ENCODE measurements at regions not wholly inside any gene's neighbourhood (a gene's known extent, or its start where the extent isn't known, plus 50 kb on each side); places are given as distances from the start of the nearest gene placed in this dataset.

DNA sequence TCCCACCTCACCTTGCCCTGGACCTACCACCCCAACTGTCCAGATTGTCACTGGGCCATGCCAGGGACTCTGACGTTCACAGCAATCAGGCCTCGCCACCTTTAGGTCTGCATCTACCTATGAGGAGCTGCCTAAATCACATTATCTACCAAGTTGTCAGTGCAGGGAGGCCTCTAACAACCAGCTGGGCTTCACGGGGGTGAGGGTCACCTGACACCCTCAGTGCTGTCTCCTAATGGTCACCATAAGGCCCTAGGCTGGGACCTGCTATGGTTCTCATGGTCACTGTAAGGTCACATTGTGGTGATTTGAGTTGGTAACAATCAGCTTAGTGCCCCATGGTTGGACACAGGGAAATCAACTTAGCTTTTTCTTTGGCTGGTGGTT, 119.2 kb upstream of the CXCL14 start:
- ATAC-seq: no peak

DNA sequence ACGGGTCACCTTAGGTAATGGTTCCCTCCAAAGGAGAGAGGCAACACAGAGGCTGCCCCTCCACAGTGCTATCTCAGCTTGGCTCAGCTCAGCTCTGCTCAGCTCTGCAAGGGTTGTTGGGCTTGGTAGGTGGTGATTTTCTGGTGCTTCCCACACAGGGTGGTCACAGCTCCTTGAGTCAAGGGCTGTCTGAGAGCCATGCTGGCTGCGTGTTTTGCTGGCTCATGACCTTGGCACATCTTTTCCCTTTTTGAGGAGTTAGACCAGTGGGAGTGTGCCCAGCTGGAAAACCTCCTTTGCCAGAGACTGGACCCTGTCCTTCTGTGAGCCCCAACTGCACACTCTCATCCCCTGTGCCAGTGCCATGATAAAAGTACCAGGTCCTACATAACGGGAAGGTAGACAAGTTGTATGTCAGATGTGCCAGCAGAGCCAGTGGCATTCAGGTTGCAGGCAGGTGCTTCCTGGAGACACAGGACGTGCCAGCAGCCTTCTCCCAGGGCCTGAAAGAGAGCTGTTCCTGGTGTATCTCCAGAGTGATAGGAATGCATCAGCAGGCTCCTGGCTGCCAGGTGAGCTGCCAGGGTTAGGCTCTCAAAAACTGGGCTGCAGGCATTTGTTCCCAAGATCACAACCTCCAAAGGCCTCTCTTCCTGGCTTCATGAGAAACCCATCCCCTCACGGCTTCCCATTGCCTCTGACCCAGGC, 118.6 kb upstream of the CXCL14 start:
- ATAC-seq: no peak

DNA sequence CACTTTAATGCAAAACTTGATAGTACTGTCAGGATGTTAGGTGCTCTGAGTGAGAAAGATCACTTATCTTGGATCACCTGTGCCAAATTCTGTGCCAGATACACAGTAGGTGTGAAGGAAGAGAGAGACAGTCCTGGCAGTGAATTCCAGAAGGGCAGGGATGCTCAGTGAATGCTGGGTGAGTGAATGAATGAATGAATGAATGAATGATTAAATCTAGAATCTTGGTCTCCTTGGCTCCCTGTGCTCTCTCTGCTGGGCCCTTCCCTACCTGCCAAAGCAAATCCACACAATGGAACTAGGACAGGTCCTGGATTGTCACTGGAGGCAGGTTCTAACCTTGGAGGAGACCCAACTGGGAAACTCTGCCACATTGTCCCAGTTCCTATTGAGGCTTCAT, 117.5 kb upstream of the CXCL14 start:
- no peak for ATAC-seq

DNA sequence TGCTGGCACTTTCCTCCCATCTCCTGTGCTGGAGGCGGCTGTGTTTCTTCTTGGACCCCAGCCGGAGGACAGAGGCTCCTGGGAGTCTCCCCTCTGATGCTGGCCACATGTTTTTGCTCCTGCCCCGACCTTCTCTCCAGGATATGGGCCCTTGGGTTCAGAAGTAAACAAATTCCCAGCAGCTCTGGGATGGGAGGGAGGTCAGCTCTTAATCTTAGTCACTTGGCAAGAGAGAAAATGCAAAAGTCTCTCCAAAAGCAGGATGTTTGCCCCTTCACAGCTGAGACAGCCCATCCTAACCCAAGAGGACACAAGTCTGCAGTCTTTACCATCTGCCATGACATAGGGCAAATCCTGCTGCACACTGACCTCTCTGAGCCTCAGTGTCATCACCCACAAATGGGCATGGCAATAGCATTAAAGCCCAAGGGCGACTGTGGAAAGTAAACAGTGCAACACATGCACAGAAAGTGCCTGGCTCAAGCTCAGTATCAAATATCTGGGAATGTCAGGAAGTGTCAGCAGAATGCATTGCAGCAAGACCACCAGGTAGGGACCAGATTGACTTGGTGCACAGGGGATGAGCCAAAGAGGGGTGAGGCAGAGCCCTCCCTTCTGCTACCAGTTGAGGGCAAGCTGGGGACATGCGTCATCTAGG, 117.0 kb upstream of the CXCL14 start:
- no peak for ATAC-seq

DNA sequence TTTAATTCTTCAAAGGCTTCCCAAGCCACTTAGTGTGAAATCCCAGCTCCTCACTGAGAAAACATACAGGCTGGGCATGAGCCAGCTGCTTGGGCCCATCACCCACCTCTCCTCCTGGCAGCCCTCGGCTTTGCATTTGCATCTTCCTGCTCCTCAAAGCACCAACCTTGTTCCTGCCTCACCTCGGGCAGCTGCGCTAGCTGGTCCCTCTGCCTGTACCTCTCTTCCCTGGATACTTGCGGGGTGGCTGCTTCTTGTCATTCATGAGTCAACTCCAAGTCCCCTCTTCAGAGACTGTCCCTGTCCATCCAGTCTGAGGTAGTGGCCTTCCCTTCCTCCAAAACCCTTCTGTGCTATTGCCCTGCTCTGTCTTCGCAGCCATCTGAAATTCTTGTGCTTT, 116.1 kb upstream of the CXCL14 start:
- ATAC-seq: no peak

DNA sequence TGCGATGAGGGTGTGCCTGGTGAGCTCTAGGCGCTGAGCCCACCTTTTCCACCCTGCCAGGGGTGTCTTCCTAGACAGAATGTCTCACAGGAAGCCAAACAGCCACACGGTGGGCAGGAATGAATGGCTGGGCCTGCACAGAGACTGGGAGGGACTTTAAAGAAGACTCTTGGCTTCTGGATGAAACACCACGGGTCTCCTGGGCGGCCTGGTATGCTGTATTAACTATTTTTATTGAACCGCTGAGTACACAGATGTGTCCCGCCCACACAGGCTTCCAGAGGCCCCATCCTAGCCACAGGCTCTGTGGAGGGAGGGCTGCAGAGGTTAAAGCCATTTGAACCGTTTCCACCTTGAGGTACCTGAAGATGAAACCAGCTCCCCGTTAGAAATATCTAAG, 115.2 kb upstream of the CXCL14 start:
- ATAC-seq: no peak

DNA sequence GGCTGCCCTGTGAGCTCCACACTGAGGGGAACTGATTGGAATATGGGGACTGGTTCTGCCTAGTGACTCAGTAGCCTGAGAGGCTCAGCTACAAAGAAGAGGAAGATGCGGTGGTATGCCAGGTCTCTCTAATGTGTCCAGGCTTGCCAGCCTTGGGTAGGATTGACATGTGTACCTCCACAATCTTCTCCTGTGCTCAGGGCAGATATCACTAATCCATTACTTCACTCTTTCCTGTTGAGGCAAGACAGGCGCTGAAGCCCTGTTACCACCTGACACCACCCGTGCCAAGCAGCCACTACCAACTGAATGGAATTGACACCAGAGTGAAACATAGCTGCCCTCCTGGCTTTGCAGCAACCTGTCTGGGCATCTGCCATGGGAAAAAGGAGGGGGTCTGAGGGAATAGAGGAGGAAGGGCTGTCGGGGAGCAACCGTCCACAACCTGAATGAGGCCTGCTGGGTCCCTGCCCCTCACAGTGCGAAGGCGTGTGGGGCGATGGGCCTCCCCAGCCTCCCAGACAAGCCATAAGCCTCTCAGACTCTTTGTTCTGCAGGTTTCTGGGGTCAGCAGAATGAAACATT, 114.7 kb upstream of the CXCL14 start:
- no peak for ATAC-seq

DNA sequence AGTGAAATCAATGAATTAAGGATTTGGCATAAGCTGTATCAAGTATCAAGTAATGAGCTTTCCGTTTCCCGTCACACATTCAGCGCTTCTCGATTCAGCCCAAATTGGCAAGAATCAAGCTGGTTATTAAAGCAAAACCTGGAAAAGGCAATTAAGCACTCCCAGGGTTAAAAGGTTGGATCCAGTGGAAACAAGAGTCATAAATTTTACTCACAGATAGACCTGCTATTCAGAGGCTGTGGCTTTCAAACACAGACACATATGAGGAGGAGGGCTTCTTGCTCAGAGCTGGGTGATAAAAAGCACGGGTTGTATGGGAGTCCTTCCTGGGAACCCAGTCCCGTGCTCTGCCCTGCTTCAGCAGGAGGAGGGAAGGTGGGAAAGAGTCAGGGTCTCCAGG, 112.3 kb upstream of the CXCL14 start:
- ATAC-seq: no peak

DNA sequence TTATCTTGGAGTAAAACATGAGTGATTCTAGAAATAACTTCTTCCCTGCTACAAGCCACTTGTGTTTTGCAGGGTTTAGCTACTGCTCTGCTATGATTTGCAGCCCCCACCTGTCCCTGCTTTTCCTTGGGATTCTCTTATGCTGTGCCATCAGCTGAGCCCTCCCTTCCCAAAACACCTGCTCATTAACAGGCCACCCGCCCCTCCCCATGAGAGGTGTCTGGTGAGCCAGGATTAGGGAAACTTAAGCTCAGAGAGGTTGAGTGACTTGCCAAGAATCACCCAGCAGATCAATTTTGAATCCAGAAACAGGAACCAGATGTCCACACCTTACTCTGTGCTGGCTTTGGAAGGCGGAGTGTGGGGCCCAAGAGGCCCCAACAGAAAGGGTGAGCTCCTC, 111.7 kb upstream of the CXCL14 start:
- ATAC-seq: no peak

DNA sequence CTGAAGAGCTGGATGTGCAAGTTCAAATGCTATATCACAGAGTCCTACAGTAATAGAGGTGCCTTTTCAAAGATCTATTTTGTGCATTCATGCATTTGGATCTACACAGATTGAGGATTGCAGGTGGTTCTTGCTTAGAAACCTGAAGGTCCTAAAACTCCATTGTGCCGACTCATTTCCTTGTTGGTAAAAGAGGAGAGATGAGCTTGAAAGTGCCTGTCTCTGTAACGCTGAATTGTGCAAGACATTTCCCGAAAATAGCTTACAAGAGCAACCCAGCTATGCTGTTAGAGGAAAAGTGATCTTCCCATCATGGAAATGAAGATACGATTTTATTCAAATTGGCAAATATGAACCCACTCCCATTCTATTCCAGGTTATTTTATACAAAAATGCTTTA, 110.7 kb upstream of the CXCL14 start:
- no peak for ATAC-seq

DNA sequence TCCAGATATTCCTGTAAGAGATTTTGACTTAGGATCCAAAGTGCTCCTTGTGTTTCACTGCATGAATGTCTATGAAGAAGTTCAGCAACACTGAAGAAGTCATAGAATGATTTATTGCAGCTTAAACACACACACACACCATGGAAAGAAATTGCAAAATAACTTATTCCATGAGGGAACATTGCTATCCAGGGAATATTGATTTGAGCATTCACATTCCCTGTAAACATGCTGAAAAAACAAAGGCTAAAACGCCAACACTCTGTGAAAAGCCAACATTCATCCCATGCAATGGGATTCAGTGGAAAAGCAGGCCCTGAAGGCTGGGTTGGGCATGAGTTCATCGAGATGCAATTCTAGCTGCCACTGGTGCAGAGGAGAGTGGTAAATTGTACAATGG, 109.6 kb upstream of the CXCL14 start:
- no peak for ATAC-seq

DNA sequence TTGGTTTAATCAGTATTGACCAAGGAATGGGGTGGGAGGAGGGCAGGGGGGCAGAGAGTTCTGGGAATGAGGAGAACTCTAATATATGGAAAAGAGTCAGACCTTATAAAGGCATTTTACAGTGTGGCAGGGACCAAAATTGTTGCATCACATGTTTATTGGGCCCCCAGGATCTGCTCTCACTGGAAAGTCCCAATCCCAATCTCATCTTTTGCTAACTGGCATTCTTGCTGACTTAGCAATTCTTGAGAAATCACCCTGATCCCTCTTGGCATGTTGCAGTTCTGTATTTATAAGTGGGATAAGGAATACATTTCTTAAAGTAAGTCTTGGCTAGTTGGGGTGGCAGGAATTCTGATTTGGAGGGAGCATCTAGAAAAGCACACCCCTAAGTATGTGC, 104.4 kb upstream of the CXCL14 start:
- no peak for ATAC-seq

DNA sequence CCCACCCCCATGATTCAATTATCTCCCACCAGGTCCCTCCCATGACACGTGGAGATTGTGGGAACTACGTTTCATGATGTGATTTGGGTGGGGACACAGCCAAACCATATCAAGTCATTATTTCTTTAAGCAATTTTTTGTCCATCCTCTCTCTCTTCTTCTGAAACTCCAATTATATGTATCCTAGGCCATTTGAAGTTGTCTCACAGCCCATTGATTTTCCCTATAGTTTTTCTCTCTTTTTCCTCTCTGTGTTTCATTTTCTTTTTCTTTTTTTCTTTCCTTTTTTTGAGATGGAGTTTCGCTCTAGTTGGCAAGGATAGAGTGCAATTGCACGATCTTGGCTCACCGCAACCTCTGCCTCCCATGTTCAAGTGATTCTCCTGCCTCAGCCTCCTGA, 101.9 kb upstream of the CXCL14 start:
- ATAC-seq: no peak

DNA sequence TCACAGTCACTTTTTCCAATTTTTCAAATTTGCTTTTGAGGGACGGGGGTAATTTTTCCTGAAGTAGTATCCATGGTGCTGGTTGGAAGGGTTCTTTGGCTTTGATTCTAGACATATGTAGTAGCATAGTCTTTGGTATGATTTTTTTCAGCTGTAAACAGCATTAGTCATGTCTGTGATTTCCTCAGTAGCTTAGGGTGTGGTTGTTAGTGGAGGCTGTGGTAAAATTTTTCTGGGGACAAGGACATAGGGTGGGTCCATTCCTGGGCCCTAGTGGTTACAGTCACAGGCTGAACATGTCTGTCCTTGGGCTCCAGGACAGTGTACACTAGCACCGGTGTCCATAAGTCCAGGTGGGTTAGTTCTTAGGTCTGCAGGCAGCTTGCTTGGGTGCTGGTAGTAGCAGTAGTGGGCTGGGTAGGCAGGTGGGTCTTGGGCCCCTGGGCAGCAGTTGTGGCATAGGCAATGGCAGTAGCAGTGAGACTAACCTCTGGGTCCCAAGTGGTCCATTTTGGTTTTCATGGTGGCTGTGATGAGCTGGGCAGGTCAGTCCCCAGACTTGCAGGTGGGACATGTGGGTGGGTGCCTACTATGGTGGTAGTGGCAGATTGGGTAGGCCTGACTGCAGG, 100.0 kb upstream of the CXCL14 start:
- no peak for ATAC-seq

DNA sequence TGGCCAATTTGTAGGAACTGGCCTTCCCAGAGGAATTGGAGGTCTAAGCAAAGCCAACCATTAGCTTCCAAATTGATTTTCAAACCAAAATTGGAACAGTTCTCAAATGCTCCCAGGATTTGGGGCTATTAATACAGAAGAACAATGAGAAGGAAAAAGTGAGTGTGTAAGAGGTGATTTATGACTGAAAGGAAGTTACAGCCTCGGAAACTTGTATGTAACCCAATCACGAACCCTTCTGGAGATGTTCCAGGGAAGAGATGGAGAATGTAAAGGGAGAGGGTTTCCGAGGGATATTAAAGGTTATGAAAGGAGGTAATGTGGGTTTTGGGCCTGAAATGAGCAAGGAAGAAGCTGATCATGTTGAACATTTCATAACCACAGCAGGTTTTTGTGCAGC, 93.2 kb upstream of the CXCL14 start:
- ATAC-seq: no peak

DNA sequence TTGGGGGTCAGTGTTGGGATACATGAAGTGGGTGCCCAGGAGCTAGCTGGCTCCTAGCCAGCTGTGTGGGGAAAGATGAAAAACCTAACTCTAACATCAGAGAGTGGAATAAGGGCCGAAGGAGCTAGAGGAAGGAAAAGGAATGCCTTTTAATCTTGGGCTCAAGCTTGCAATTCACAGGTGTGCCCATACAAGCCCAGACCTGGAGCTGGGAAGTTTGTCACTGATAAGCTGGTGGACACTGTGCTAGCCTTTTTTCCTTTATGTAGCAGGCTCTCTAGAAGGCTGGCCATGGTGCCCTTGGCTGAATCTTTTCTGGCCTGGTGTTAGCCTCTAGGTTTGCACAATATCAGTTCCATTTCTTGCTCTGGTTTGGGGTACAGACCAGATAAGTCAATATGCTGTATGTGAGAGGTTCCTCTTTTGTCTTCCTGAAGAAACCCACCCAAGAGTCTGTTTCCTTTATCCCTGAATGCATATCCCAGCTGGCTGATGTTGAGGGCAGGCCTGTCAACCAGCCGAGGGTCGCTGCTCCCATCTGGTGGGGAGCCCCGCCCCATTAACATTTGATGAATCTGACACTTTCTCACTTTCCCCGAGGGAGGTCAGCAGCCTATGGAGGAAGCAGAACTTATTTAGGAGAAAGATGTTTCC, 92.4 kb upstream of the CXCL14 start:
- ATAC-seq: no peak

DNA sequence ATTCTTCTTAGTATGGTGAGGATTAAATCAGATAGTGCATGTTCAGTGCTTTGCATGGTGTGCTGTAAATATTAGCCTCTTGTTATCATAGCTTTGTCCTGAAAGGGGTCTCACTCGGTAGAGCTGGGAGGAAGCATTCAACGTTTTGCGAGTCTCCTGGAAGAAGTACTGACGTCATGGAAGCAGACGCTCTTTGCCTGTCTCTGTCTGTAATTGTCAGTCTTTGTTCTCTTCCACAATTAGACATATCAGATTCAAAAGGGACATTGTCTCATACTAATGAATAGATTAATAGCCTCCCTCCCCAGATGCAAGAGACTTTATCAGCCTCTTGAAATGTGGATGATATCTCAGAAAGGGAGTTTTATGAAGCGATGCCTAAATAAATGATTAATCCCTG, 91.8 kb upstream of the CXCL14 start:
- no peak for ATAC-seq

DNA sequence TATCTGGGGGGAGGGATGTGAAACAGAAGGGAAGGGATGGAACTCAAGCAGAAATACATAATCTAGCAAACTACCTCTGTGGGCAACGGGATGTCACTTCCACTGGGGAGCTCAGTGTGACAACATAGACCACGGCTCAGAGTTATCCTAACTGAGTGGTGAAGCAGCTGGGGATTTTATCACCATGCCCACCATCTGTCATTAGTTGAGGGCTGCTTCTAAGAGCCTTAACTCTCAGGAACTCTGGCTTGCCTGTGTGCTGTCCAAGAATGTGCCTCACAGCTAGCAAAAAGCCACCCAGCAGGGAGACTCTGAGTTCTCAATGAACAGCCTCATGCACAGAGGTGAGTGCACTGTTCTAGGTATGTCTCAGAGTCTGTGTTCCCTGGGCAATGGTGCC, 90.6 kb upstream of the CXCL14 start:
- ATAC-seq: no peak

DNA sequence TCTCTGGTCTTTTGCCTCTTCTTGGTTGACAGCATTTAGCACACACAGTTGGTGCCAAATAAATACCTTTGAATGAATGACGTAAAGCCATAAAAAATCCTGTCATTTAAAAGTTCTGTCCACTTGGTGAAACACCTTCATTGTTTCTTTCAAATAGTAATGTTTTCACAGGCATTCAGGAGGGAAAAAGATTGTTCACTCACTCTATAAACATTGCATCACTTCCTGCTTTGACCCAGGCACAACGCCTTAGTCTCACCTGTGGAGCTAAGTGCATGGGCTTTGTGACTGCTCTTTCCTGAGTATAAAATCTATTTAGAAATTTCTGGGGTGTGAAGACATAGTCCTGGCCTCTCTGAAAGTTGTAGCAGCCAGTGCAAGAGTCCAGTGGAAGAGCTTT, 88.9 kb upstream of the CXCL14 start:
- ATAC-seq: no peak

DNA sequence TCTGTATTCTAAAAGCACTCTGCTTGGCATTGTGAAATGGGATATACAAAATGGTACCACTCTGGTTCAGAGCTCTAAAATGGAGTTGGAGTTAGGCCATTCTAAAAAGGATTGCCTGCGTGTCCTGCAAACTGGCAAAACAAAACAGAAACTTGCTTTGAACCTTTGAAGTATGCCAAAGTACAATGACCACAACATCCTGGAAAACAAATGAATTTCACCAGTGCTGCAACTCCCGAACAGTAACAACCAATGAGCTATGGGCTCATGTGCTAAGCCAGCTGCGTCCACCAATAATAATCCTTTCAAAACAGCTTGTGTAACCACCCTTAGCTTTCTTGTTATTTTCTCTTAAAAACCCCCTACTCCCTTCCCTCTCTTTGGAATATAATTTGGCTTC, 88.4 kb upstream of the CXCL14 start:
- no peak for ATAC-seq

DNA sequence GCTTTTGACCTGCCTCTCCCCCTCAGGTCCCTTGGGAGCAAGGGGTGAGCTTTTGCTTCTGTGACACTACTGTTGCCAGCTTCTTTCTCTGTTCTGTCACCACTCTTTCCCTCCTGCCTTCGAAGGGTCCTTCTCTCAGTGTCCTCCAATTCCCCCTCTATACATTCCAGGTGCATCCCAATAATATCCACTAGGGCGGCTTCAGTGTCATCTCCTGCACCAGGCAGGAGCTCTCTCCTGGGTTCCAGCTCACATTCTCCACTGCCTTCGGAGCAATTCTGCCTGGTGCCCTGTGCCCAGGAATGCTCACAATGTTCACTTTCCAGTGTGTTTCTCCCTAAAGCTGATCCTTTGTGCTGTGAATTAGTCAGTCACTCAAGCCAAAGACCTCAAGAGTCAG, 83.9 kb upstream of the CXCL14 start:
- ATAC-seq: no peak

DNA sequence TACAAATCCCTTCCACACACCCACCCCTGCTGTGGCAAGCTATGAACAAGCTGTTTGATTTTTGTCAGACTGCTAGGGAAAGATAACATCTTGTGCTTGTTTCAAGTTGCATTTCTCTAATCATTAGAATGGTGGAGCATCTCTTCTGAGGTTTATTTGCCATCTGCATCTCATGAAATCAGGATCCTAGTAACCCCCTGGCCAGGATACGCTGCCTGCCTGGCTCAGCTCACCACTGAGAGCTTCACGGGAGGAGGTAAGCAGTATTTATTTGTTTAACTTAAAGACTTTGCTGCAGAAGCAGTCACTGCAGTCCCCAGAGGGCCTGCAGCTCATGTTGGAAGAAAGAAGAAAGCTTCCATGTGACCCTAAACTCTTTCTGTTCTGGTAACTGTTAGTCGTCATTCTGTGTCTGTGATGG, 83.3 kb upstream of the CXCL14 start:
- ATAC-seq: no peak

DNA sequence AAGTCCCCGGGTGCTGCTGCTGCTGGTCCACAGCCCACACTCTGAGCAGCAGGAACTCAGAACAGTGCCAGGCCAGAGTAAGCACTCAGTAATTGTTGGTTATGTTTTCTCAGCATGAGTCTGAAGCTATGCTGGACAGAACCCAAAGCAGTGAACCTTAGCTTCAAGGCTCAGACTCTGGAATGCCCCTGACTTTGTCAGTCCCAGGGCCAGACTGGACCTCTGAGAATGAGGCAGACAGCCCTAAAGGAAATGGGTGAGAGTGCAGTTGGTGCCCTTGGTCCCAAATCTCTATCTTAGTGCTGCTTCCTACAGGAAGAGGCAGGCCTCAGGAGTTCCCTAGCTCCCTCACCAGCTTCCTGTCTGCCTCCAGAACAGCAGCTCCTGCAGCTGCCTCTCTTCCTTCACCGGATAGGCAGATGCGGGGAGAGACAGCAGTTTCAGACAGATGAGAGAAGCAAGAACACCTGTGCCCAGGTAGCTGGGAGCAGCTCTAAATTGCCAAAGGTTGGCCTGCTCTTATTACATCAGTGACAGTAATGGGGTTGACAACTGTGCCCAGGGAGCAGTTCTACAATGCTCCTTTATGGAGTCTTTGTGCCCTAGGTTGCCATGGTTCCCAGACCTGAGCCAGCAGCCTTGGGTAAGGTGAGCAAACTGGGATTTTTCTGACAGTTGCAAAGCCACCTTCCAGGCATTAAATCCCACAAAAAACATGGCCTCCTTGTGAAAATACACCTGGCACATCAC, 82.2 kb upstream of the CXCL14 start:
- no peak for ATAC-seq

Data from activated CD4-positive, CD25-positive, alpha-beta regulatory T cell treated with anti-CD3 and anti-CD28 coated beads, Interleukin-2, amount 50 U/mL, for 24 hours (primary cell).